ENCODE measurements at regions not wholly inside any gene's neighbourhood (a gene's known extent, or its start where the extent isn't known, plus 50 kb on each side); places are given as distances from the start of the nearest gene placed in this dataset.

DNA sequence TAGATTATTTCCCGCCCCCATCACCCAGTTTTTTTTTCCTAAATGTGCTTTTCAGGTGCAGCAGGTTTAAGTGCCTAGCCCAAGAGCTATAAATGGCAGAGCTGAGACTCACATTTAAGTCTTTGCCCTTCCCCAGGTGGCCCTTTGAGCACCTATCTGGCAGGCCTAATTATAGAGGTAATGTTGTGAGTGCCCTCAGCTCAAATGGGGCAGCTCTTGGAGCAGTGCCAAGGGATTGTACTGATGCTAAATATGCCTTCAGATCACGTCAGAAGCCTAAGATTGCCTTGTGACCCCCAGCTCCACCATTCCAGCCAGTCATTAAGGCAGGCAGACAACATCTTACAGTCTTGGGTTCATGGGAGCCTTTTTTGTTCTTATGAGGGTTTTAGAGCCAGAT is 159.5 kb downstream of the RPLP1 start:
- Histone ChIP-seq H4K20me1 (ENCODE audit: insufficient read depth, low read length) (no peaks in the 10 kb centered on the region), H3K36me3 (ENCODE audit: insufficient read depth, low read length) (no peaks in the 10 kb centered on the region), H3K4me2 (ENCODE audit: low read length) (no peak overlapping the region), H3K4me1 (ENCODE audit: insufficient read depth, low read length, severe bottlenecking) (no peaks in the 10 kb centered on the region), H3F3A (ENCODE audit: insufficient read depth, low read length) (0 out of 2 replicates have a peak, but pooled peaks cover 3% of the 10 kb centered on the region), H3K4me3 (ENCODE audit: low read depth, low read length, poor library complexity, severe bottlenecking) (no peak overlapping the region), H3K9me3 (ENCODE audit: low read length) (no peaks in the 10 kb centered on the region), H3K9me2 (ENCODE audit: low read depth, low read length) (no peaks in the 10 kb centered on the region), H2AFZ (ENCODE audit: low read length) (no peak overlapping the region), H3K79me2 (ENCODE audit: insufficient read depth, low read length) (no peaks in the 10 kb centered on the region), H3K27ac (ENCODE audit: low read depth, low read length, poor library complexity, severe bottlenecking) (no peak overlapping the region), H3K9ac (ENCODE audit: low read length) (no peak overlapping the region), H3K27me3 (ENCODE audit: insufficient read depth, low read length) (peaks cover 5% of the 10 kb centered on the region; the same call in 1 of the 2 replicates)
- TF ChIP-seq EZH2 (IDR thresholded peaks at IDR 0.05; ENCODE audit: borderline replicate concordance, low read length): no peak
- TF ChIP-seq, protein P1, sequence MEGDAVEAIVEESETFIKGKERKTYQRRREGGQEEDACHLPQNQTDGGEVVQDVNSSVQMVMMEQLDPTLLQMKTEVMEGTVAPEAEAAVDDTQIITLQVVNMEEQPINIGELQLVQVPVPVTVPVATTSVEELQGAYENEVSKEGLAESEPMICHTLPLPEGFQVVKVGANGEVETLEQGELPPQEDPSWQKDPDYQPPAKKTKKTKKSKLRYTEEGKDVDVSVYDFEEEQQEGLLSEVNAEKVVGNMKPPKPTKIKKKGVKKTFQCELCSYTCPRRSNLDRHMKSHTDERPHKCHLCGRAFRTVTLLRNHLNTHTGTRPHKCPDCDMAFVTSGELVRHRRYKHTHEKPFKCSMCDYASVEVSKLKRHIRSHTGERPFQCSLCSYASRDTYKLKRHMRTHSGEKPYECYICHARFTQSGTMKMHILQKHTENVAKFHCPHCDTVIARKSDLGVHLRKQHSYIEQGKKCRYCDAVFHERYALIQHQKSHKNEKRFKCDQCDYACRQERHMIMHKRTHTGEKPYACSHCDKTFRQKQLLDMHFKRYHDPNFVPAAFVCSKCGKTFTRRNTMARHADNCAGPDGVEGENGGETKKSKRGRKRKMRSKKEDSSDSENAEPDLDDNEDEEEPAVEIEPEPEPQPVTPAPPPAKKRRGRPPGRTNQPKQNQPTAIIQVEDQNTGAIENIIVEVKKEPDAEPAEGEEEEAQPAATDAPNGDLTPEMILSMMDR (IDR thresholded peaks at IDR 0.05; ENCODE audit: low read length): no peak

GRCh38 chr15:69613182-69613581 is 160.6 kb downstream of the RPLP1 start:
- H3F3A ChIP-seq (ENCODE audit: insufficient read depth, low read length): 0 out of 2 replicates have a peak, but pooled peaks cover 3% of the 10 kb centered on the region
- no peak overlapping the region for H3K4me2 ChIP-seq (ENCODE audit: low read length)
- no peaks in the 10 kb centered on the region for H3K36me3 ChIP-seq (ENCODE audit: insufficient read depth, low read length)
- H4K20me1 ChIP-seq (ENCODE audit: insufficient read depth, low read length): no peaks in the 10 kb centered on the region
- no peak overlapping the region for H2AFZ ChIP-seq (ENCODE audit: low read length)
- TF ChIP-seq EZH2 (IDR thresholded peaks at IDR 0.05; ENCODE audit: borderline replicate concordance, low read length): no peak
- TF ChIP-seq, protein P1 (IDR thresholded peaks at IDR 0.05; ENCODE audit: low read length): no peak
- no peak overlapping the region for H3K9ac ChIP-seq (ENCODE audit: low read length)
- no peak overlapping the region for H3K27ac ChIP-seq (ENCODE audit: low read depth, low read length, poor library complexity, severe bottlenecking)
- no peaks in the 10 kb centered on the region for H3K9me2 ChIP-seq (ENCODE audit: low read depth, low read length)
- no peak overlapping the region for H3K4me3 ChIP-seq (ENCODE audit: low read depth, low read length, poor library complexity, severe bottlenecking)
- no peaks in the 10 kb centered on the region for H3K27me3 ChIP-seq (ENCODE audit: insufficient read depth, low read length)
- no peaks in the 10 kb centered on the region for H3K4me1 ChIP-seq (ENCODE audit: insufficient read depth, low read length, severe bottlenecking)
- H3K9me3 ChIP-seq (ENCODE audit: low read length): no peaks in the 10 kb centered on the region
- H3K79me2 ChIP-seq (ENCODE audit: insufficient read depth, low read length): no peaks in the 10 kb centered on the region

DNA sequence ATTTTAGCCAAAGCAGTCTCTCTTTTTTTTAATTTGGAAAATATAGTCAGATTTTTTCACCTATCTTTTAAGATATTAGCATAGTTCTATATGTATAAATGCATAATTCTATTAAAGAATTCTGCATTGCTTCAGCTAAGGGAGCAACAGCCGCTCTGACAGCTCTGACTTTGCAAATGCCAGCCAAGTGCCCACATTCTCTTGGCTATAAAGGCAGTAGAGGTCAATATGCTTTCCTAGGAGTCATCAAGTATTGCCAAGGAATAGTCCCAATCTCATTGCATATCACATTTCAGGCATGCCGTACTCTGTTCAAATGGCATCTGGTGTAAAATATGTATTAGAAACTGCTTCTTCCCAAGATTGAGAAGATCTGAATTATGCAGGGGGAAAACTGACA is 161.4 kb downstream of the RPLP1 start:
- no peak overlapping the region for H3K4me3 ChIP-seq (ENCODE audit: low read depth, low read length, poor library complexity, severe bottlenecking)
- no peaks in the 10 kb centered on the region for H4K20me1 ChIP-seq (ENCODE audit: insufficient read depth, low read length)
- H3F3A ChIP-seq (ENCODE audit: insufficient read depth, low read length): 0 out of 2 replicates have a peak, but pooled peaks cover 3% of the 10 kb centered on the region
- H3K27ac ChIP-seq (ENCODE audit: low read depth, low read length, poor library complexity, severe bottlenecking): no peak overlapping the region
- H3K36me3 ChIP-seq (ENCODE audit: insufficient read depth, low read length): no peaks in the 10 kb centered on the region
- no peaks in the 10 kb centered on the region for H3K9me2 ChIP-seq (ENCODE audit: low read depth, low read length)
- TF ChIP-seq, protein P1 (IDR thresholded peaks at IDR 0.05; ENCODE audit: low read length): no peak
- TF ChIP-seq EZH2 (IDR thresholded peaks at IDR 0.05; ENCODE audit: borderline replicate concordance, low read length): no peak
- H3K79me2 ChIP-seq (ENCODE audit: insufficient read depth, low read length): no peaks in the 10 kb centered on the region
- no peaks in the 10 kb centered on the region for H3K27me3 ChIP-seq (ENCODE audit: insufficient read depth, low read length)
- no peaks in the 10 kb centered on the region for H3K9me3 ChIP-seq (ENCODE audit: low read length)
- H3K4me1 ChIP-seq (ENCODE audit: insufficient read depth, low read length, severe bottlenecking): no peaks in the 10 kb centered on the region
- H3K4me2 ChIP-seq (ENCODE audit: low read length): no peak overlapping the region
- H2AFZ ChIP-seq (ENCODE audit: low read length): no peak overlapping the region
- no peak overlapping the region for H3K9ac ChIP-seq (ENCODE audit: low read length)
